ENCODE measurements at regions not wholly inside any gene's neighbourhood (a gene's known extent, or its start where the extent isn't known, plus 50 kb on each side); places are given as distances from the start of the nearest gene placed in this dataset.
A peak's percentile ranks its signal among the peaks of the same experiment; 100 is the strongest.

- H3K27me3 ChIP-seq (replicated peaks in 1 of 4; ENCODE audit: control extremely low read depth in 1 of 4, control insufficient read depth in 3 of 4, insufficient read depth in 4 of 4, low read length in 3 of 4), result no peaks in the 10 kb centered on the region
- CTCF ChIA-PET, result interaction anchor here (0.6 kb wide), 1 partner anchor 88 kb away, joined by 3 read pairs; no protein-coding TSS in a partner anchor
Observed at GRCh38 chr7:149713061-149713730, 60.2 kb downstream of the ZNF467 start.

More at GRCh38 chr7:149713061-149713730, 60.2 kb downstream of the ZNF467 start:
- Histone ChIP-seq H3K9ac (ENCODE audit: low read length) (no peak overlapping the region), H3K4me1 (ENCODE audit: control insufficient read depth in 2 of 2, insufficient read depth in 2 of 2, low read length in 2 of 2) (peaks cover 10 to 21% of the 10 kb centered on the region in 2 donors), H3K27ac (ENCODE audit: low read length in 2 of 2) (no peak overlapping the region), H3K4me3 (ENCODE audit: control extremely low read depth in 1 of 5, extremely low read depth in 1 of 5, insufficient read depth in 1 of 5, low read depth in 2 of 5, low read length in 4 of 5) (no peak overlapping the region), H4K20me1 (ENCODE audit: control insufficient read depth, insufficient read depth, low read length, poor library complexity, severe bottlenecking) (no peaks in the 10 kb centered on the region), H3K79me2 (ENCODE audit: control insufficient read depth, insufficient read depth, low read length) (no peaks in the 10 kb centered on the region), H2AFZ (ENCODE audit: insufficient read depth, low read depth, low read length, poor library complexity, severe bottlenecking) (peak overlapping the region; percentile 88), H3K9me3 (ENCODE audit: control extremely low read depth in 1 of 3, control insufficient read depth in 2 of 3, insufficient read depth in 1 of 3, low read length in 2 of 3) (peaks cover 1 to 38% (median 10%) of the 10 kb centered on the region in 3 donors), H3K36me3 (replicated peaks in 1 of 2; ENCODE audit: control extremely low read depth in 1 of 2, control insufficient read depth in 1 of 2, extremely low read depth in 1 of 2, insufficient read depth in 2 of 2, low read length in 1 of 2) (no peaks in the 10 kb centered on the region), H3K4me2 (replicated peaks; ENCODE audit: low read depth, low read length, poor library complexity, severe bottlenecking) (peak overlapping the region; percentile 88)
- H3K27ac Mint-ChIP-seq, result no peak overlapping the region
- peaks cover 22% of the 10 kb centered on the region for H3K4me1 Mint-ChIP-seq
- peaks cover 6% of the 10 kb centered on the region for H3K9me3 Mint-ChIP-seq (ENCODE audit: insufficient read depth)
- intact Hi-C loops (cut with micrococcal nuclease), result loop anchor here (10.0 kb wide), 1 partner anchor 568 kb away; the partner anchor contains the start of gene ZNF398
- no peak for DNase-seq
- ATAC-seq (ENCODE audit: low read depth), result no peak
- no peaks in the 10 kb centered on the region for H3K27me3 Mint-ChIP-seq
- POLR2A ChIA-PET, result no interaction called here
- TF ChIP-seq EZH2 (IDR thresholded peaks at IDR 0.05; ENCODE audit: borderline replicate concordance, insufficient read depth, low read depth, low read length, poor library complexity, severe bottlenecking) (no peak), CTCF (IDR thresholded peaks at IDR 0.05) (no peak)
- 92% methylated on average over 13 of the region's 16 CpGs for WGBS (ENCODE audit: insufficient coverage)
- H3K4me3 Mint-ChIP-seq, result peak overlapping the region; percentile 87
